IMR-90 (cell line): ENCODE measurements at regions not wholly inside any gene's neighbourhood (a gene's known extent, or its start where the extent isn't known, plus 50 kb on each side); places are given as distances from the start of the nearest gene placed in this dataset.
"Not testable (repeated sequence)": the region's sequence is repeated elsewhere in the genome, so short reads cannot be mapped to it uniquely, and the experiment has no call there.

ENCODE experiments used
- CEBPB ChIP-seq: IDR thresholded peaks from 2 replicates; pipeline ENCODE4 v1.6.1; 2012; ENCODE audit warnings: low read depth, low read length, improper control_type of control experiment
- CHD1 ChIP-seq: IDR thresholded peaks from 2 replicates; pipeline ENCODE4 v1.6.1; 2012; ENCODE audit warnings: low read depth, low read length, improper control_type of control experiment
- MXI1 ChIP-seq: IDR thresholded peaks from 2 replicates; pipeline ENCODE4 v1.6.1; 2012; ENCODE audit warnings: low read depth, mild to moderate bottlenecking, low read length, moderate library complexity, borderline replicate concordance
- POLR2A ChIP-seq: IDR thresholded peaks from 2 replicates; pipeline ENCODE4 v1.6.1; 2012; ENCODE audit warnings: mild to moderate bottlenecking, low read depth, low read length
- RCOR1 ChIP-seq: IDR thresholded peaks from 2 replicates; pipeline ENCODE4 v1.6.1; 2012; ENCODE audit warnings: mild to moderate bottlenecking, low read length, improper control_type of control experiment; ENCODE audit not compliant: insufficient replicate concordance
- SMC3 ChIP-seq: fragments of 150-350 bp; IDR thresholded peaks from 2 replicates; pipeline ENCODE4 v1.6.1; 2016; ENCODE audit warnings: low read depth, mild to moderate bottlenecking, antibody characterized with exemption, low read length, moderate library complexity
- TF ChIP-seq, protein P1 (sequence below): conservative IDR thresholded peaks from 2 replicates; pipeline ENCODE4 v1.5.1; 2012; ENCODE audit warnings: mild to moderate bottlenecking, low read depth, low read length, improper control_type of control experiment
- TF ChIP-seq, protein P2 (sequence below): fragments of 150-350 bp; IDR thresholded peaks from 2 replicates; pipeline ENCODE4 v1.6.1; 2016; ENCODE audit warnings: low read depth, mild to moderate bottlenecking, low read length, moderate library complexity, borderline replicate concordance
- TF ChIP-seq, protein P3 (sequence below): fragments of 150-350 bp; IDR thresholded peaks from 2 replicates; pipeline ENCODE4 v1.6.1; 2017; ENCODE audit warnings: mild to moderate bottlenecking, antibody characterized with exemption, low read length, low read depth

DNA sequence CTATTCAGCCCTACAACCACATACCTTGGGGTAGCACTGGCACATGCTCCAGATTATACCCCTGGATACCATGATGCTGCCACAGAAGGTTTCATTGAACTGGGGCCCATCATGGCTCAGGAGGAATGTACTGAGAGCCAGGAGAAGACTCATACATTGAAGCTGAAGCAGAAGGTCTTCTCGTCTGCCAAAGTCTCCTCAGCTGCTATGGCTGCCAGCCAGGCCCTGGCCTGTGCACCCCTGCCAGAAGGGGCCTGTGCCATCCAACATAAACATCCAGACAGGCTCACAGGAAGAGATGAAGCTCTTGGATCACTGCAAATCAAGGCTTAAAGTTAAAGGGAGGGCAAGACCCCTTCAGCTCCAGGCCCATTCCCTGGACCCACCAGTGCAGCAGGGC is 364.2 kb downstream of the KCNJ18 start:
- TF ChIP-seq, protein P1, sequence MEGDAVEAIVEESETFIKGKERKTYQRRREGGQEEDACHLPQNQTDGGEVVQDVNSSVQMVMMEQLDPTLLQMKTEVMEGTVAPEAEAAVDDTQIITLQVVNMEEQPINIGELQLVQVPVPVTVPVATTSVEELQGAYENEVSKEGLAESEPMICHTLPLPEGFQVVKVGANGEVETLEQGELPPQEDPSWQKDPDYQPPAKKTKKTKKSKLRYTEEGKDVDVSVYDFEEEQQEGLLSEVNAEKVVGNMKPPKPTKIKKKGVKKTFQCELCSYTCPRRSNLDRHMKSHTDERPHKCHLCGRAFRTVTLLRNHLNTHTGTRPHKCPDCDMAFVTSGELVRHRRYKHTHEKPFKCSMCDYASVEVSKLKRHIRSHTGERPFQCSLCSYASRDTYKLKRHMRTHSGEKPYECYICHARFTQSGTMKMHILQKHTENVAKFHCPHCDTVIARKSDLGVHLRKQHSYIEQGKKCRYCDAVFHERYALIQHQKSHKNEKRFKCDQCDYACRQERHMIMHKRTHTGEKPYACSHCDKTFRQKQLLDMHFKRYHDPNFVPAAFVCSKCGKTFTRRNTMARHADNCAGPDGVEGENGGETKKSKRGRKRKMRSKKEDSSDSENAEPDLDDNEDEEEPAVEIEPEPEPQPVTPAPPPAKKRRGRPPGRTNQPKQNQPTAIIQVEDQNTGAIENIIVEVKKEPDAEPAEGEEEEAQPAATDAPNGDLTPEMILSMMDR, result not testable (repeated sequence)
- TF ChIP-seq POLR2A, CHD1, MXI1, CEBPB, SMC3, RCOR1: not testable (repeated sequence)
- TF ChIP-seq, protein P2, sequence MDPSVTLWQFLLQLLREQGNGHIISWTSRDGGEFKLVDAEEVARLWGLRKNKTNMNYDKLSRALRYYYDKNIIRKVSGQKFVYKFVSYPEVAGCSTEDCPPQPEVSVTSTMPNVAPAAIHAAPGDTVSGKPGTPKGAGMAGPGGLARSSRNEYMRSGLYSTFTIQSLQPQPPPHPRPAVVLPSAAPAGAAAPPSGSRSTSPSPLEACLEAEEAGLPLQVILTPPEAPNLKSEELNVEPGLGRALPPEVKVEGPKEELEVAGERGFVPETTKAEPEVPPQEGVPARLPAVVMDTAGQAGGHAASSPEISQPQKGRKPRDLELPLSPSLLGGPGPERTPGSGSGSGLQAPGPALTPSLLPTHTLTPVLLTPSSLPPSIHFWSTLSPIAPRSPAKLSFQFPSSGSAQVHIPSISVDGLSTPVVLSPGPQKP, result not testable (repeated sequence)
- TF ChIP-seq, protein P3, sequence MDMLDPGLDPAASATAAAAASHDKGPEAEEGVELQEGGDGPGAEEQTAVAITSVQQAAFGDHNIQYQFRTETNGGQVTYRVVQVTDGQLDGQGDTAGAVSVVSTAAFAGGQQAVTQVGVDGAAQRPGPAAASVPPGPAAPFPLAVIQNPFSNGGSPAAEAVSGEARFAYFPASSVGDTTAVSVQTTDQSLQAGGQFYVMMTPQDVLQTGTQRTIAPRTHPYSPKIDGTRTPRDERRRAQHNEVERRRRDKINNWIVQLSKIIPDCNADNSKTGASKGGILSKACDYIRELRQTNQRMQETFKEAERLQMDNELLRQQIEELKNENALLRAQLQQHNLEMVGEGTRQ, result not testable (repeated sequence)
